A673 (cell line): ENCODE measurements at regions not wholly inside any gene's neighbourhood (a gene's known extent, or its start where the extent isn't known, plus 50 kb on each side); places are given as distances from the start of the nearest gene placed in this dataset.
"Not testable (repeated sequence)": the region's sequence is repeated elsewhere in the genome, so short reads cannot be mapped to it uniquely, and the experiment has no call there.

Experiments used
- BruUV-seq: library from RNA; stranded (reverse); fragments of 400-500 nt; replicated peaks from 2 replicates; lab custom pipeline; 2021; lab: Mats Ljungman, UMichigan
- CTCF ChIA-PET: fragments of 300-600 bp; sonication (Branson Sonifier 250); formaldehyde crosslinking; loops from one replicate; lab custom pipeline; 2022; ENCODE audit warnings: antibody characterized with exemption; lab: Charles Lee
- POLR2A ChIA-PET: fragments of 300-600 bp; sonication (Branson Sonifier 250); formaldehyde crosslinking; loops from one replicate; lab custom pipeline; 2022; ENCODE audit warnings: antibody characterized with exemption; ENCODE audit not compliant: low non-redundant PET; lab: Charles Lee
- DNase-seq: peaks from one replicate; pipeline ENCODE4 v3.0.0-alpha.2; 2015; ENCODE audit warnings: low spot score
- H3K27ac ChIP-seq: fragments of 200-600 bp; sonication (generic); 2 replicates; pipeline ENCODE4 v1.5.1; 2016; ENCODE audit warnings: mixed run types, low read depth, mild to moderate bottlenecking, mixed read lengths, antibody characterized with exemption, low read length; ENCODE audit not compliant: poor library complexity, severe bottlenecking
- H3K27me3 ChIP-seq: fragments of 200-600 bp; sonication (generic); replicated peaks from 2 replicates; pipeline ENCODE4 v1.6.1; 2017; ENCODE audit warnings: mixed run types, low read depth, mild to moderate bottlenecking, mixed read lengths, antibody characterized with exemption, low read length; ENCODE audit not compliant: insufficient read depth, poor library complexity
- H3K36me3 ChIP-seq: fragments of 200-600 bp; sonication (generic); 2 replicates; pipeline ENCODE4 v1.6.1; 2016; ENCODE audit warnings: mixed run types, mild to moderate bottlenecking, mixed read lengths, antibody characterized with exemption, low read length; ENCODE audit not compliant: insufficient read depth, poor library complexity, severe bottlenecking
- H3K4me1 ChIP-seq: fragments of 200-600 bp; sonication (generic); 2 replicates; pipeline ENCODE4 v1.6.1; 2017; ENCODE audit warnings: mixed run types, mild to moderate bottlenecking, mixed read lengths, antibody characterized with exemption, low read length; ENCODE audit not compliant: insufficient read depth, poor library complexity, severe bottlenecking
- H3K4me3 ChIP-seq: fragments of 200-600 bp; sonication (generic); 2 replicates; pipeline ENCODE4 v1.5.1; 2016; ENCODE audit warnings: low read depth, mixed run types, mild to moderate bottlenecking, mixed read lengths, low read length; ENCODE audit not compliant: poor library complexity, severe bottlenecking
- H3K9me3 ChIP-seq: fragments of 200-600 bp; sonication (generic); 2 replicates; pipeline ENCODE4 v1.6.1; 2016; ENCODE audit warnings: mixed run types, low read depth, mild to moderate bottlenecking, mixed read lengths, antibody characterized with exemption, low read length; ENCODE audit not compliant: poor library complexity, severe bottlenecking
- EZH2 ChIP-seq: fragments of 200-600 bp; sonication (generic); IDR thresholded peaks from 2 replicates; pipeline ENCODE4 v1.6.1; 2017; ENCODE audit warnings: borderline replicate concordance, low read depth, mild to moderate bottlenecking, mixed read lengths, antibody characterized with exemption, low read length; ENCODE audit not compliant: poor library complexity, severe bottlenecking
- intact Hi-C: fragments of 100-400 bp; cut with micrococcal nuclease; formaldehyde crosslinking; loops from one replicate; pipeline ENCODE4 v1.10.0; 2022; ENCODE audit not compliant: unreplicated experiment
- TF ChIP-seq, protein P1 (sequence below): fragments of 300-800, 200-600 bp; sonication (generic); conservative IDR thresholded peaks from 2 replicates; pipeline ENCODE4 v1.5.1; 2017; ENCODE audit warnings: low read depth, mild to moderate bottlenecking, antibody characterized with exemption, low read length, moderate library complexity, mixed read lengths

DNA sequence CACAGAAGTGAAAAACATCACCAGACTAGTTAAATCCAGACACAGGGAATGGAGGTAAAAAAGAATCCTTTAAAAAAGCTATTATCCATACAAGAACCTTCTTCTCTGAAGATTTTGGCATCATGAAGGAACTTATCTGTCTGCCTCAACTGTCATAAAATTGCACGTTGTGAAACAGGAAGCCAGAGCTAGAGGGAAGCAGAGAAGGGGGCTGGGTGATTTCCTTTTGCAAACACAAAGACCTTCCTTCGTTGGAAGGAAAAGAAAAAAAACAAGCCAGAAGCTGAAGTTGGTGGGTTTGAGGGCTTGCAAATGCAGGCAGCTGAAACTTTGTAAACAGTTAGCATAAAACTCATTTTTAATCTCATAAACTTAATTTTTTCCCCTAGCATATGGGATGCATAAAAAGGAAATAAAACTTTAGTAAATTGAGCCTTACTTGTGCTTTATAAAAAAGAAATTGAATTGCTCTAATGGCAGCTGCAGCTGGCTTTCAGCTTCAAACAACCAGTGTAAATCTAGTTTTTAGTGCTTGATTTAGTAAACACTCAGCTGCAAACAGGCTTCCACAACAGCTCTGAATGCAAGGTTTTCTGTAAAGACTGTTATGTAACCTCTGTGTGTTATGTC is 101.6 kb downstream of the OTUD1 start:
- Histone ChIP-seq H3K27ac (peak overlapping the region; percentile 54), H3K27me3 (no peaks in the 10 kb centered on the region), H3K36me3 (no peaks in the 10 kb centered on the region), H3K9me3 (no peaks in the 10 kb centered on the region), H3K4me3 (no peak overlapping the region), H3K4me1 (peaks cover 20% of the 10 kb centered on the region)
- no TSS peak for BruUV-seq
- ChIA-PET POLR2A (no interaction called here), CTCF (no interaction called here)
- DNase-seq, result peak; percentile 64
- TF ChIP-seq, protein P1, sequence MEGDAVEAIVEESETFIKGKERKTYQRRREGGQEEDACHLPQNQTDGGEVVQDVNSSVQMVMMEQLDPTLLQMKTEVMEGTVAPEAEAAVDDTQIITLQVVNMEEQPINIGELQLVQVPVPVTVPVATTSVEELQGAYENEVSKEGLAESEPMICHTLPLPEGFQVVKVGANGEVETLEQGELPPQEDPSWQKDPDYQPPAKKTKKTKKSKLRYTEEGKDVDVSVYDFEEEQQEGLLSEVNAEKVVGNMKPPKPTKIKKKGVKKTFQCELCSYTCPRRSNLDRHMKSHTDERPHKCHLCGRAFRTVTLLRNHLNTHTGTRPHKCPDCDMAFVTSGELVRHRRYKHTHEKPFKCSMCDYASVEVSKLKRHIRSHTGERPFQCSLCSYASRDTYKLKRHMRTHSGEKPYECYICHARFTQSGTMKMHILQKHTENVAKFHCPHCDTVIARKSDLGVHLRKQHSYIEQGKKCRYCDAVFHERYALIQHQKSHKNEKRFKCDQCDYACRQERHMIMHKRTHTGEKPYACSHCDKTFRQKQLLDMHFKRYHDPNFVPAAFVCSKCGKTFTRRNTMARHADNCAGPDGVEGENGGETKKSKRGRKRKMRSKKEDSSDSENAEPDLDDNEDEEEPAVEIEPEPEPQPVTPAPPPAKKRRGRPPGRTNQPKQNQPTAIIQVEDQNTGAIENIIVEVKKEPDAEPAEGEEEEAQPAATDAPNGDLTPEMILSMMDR, result no peak
- no peak for TF ChIP-seq EZH2
- intact Hi-C loops, result no loop called here

DNA sequence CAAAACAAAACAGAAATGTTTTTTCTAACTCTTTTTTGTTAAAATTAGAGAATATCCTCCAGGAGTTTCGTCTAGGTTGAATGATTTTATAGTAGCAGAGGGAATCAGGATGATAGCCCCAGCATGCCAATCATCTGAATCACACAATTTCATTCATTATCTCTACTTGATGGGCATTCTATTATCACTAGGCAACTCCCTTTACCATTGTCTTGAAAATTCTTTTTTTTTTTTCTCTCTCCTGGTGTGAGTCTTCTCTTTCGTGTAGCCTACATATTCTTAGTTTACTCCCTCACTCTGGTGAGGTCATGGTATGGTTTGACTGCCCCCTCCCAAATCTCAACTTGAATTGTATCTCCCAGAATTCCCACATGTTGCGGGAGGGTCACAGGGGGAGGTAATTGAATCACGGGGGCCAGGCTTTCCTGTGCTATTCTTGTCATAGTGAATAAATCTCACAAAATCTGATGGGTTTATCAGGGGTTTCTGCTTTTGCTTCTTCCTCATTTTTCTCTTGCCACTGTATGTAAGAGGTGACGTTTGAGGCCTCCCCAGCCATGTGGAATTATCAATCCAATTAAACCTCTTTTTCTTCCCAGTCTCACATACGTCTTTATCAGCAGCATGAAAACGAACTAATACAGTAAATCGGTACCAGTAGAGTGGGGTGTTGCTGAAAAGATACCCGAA is 105.0 kb downstream of the OTUD1 start:
- Histone ChIP-seq H3K36me3 (no peaks in the 10 kb centered on the region), H3K4me1 (peaks cover 20% of the 10 kb centered on the region), H3K4me3 (no peak overlapping the region), H3K27ac (no peak overlapping the region), H3K9me3 (no peaks in the 10 kb centered on the region), H3K27me3 (no peaks in the 10 kb centered on the region)
- TF ChIP-seq, protein P1, result no peak
- no peak for TF ChIP-seq EZH2
- peak; percentile 60 for DNase-seq
- intact Hi-C loops, result no loop called here
- BruUV-seq, result no TSS peak
- ChIA-PET CTCF (no interaction called here), POLR2A (no interaction called here)

DNA sequence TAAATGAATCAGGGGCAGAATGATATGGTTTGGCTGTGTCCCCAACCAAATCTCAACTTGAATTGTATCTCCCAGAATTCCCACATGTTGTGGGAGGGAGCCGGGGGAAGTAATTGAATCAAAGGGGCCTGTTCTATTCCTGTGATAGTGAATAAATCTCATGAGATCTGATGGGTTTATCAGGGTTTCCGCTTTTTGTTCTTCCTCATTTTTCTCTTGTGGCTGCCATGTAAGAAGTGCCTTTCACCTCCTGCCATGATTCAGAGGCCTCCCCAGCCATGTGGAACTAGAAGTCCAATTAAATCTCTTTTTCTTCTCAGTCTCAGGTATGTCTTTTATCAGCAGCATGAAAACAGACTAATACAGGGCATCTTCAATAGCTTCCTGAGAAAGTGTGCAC is 107.0 kb downstream of the OTUD1 start:
- H3K4me3 ChIP-seq, H3K36me3 ChIP-seq, POLR2A ChIA-PET, H3K4me1 ChIP-seq, intact Hi-C loops, H3K27me3 ChIP-seq, DNase-seq, BruUV-seq, CTCF ChIA-PET, H3K9me3 ChIP-seq, H3K27ac ChIP-seq: not testable (repeated sequence)
